ENCODE measurements at regions not wholly inside any gene's neighbourhood (a gene's known extent, or its start where the extent isn't known, plus 50 kb on each side); places are given as distances from the start of the nearest gene placed in this dataset.

DNA sequence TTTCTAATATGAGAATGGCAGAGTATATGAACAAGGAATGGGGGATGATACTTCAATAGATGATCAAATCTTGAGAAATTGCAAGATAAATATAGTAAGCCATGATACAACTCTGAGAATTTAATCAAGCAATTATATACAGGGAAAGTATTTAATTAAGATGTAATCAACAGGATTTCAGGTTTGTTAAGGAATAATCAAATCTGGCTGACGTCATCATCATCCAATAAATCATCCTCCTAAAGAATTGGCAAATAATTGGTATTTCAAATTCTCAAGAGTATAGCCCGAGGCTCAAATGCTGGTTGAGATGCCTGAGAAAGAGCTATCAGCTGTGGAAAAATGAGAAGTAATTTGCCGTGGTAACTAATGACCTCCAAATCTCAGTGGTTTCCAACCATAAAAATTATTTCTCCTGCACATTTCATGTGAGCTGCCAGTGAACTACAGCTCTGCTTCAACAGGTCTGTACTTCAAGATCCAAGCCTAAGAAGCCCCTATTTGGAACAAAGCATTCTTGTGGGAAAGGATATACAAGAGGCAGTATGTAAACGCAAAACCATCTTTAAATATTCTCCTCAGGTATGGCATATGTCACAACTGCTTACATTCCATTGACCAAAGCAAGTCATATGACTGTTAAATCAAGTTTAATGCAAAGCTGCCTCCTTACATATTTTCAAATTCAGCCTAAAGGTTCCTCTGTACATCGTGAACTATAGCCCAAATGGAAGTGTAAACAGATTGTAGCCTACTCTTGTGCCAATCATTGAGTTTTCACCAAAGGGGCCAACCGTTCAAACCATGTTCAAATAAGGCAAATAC is 503.0 kb downstream of the KIF20B start:
- TF ChIP-seq, protein P1, sequence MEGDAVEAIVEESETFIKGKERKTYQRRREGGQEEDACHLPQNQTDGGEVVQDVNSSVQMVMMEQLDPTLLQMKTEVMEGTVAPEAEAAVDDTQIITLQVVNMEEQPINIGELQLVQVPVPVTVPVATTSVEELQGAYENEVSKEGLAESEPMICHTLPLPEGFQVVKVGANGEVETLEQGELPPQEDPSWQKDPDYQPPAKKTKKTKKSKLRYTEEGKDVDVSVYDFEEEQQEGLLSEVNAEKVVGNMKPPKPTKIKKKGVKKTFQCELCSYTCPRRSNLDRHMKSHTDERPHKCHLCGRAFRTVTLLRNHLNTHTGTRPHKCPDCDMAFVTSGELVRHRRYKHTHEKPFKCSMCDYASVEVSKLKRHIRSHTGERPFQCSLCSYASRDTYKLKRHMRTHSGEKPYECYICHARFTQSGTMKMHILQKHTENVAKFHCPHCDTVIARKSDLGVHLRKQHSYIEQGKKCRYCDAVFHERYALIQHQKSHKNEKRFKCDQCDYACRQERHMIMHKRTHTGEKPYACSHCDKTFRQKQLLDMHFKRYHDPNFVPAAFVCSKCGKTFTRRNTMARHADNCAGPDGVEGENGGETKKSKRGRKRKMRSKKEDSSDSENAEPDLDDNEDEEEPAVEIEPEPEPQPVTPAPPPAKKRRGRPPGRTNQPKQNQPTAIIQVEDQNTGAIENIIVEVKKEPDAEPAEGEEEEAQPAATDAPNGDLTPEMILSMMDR (IDR thresholded peaks at IDR 0.05), result no peak
- no peak for TF ChIP-seq POLR2A (IDR thresholded peaks at IDR 0.05)

All from vagina (tissue), 2 donors.